Prostate gland (tissue), 2 donors: ENCODE measurements at regions not wholly inside any gene's neighbourhood (a gene's known extent, or its start where the extent isn't known, plus 50 kb on each side); places are given as distances from the start of the nearest gene placed in this dataset.

Experiments used
- CTCF ChIP-seq, 4 experiments: fragments of 200-600 bp in 2 of 4; fragments of 450-650 bp in 2 of 4; sonication (generic) in 2 of 4; IDR thresholded peaks; 1 replicate in 3 of 4; 2 replicates in 1 of 4; pipeline ENCODE4 v1.5.1; 2016 to 2019; ENCODE audit warnings: antibody characterized with exemption in 4 of 4, mild to moderate bottlenecking in 2 of 4, moderate library complexity in 2 of 4
- POLR2A ChIP-seq: fragments of 450-650 bp; IDR thresholded peaks from one replicate; pipeline ENCODE4 v1.6.1; 2016; ENCODE audit warnings: antibody characterized with exemption, mild to moderate bottlenecking

- TF ChIP-seq CTCF (IDR thresholded peaks at IDR 0.05) = no peak
- TF ChIP-seq POLR2A = no peak
These were observed 907.9 kb upstream of the CELF4 start for GRCh38 chr18:38473535-38473934.
